HCT116 (cell line): ENCODE measurements at regions not wholly inside any gene's neighbourhood (a gene's known extent, or its start where the extent isn't known, plus 50 kb on each side); places are given as distances from the start of the nearest gene placed in this dataset.

Source experiments
- ATAC-seq: fragments of 200-7000 bp; cut with Tn5 transposase; 2 replicates; pipeline ENCODE4 v1.9.1; 2020; ENCODE audit warnings: mild to moderate bottlenecking, moderate library complexity
- BruUV-seq: library from RNA; stranded (reverse); fragments of 400-500 nt; replicated peaks from 2 replicates; lab custom pipeline; 2021; lab: Mats Ljungman, UMichigan
- CTCF ChIA-PET: fragments of 300-600 bp; sonication (Branson Sonifier 250); formaldehyde crosslinking; loops from one replicate; lab custom pipeline; 2021; ENCODE audit warnings: antibody characterized with exemption; lab: Charles Lee
- POLR2A ChIA-PET: fragments of 300-600, 350-600 bp; sonication (Branson Sonifier 250); formaldehyde crosslinking; loops from one replicate; lab custom pipeline; 2021; ENCODE audit warnings: antibody characterized with exemption; lab: Charles Lee
- RAD21 ChIA-PET, 2 experiments: fragments of 300-600 bp; sonication (Branson Sonifier 250); formaldehyde crosslinking; loops; one replicate each; lab custom pipeline; 2023; ENCODE audit warnings: low total read pairs in 2 of 2; ENCODE audit not compliant: uncharacterized antibody in 2 of 2, unreplicated experiment in 2 of 2, low non-redundant PET in 1 of 2; lab: Charles Lee
- DNase-seq: peaks from one replicate; pipeline ENCODE4 v3.0.0-alpha.2; 2010; ENCODE audit warnings: low read depth, low spot score
- H2AFZ ChIP-seq: fragments of 200-600 bp; shearing (Covaris generic), sonication (generic); 2 replicates; pipeline ENCODE4 v1.6.1; 2017; ENCODE audit warnings: low read depth, mixed run types, mixed read lengths, antibody characterized with exemption, low read length; ENCODE audit not compliant: poor library complexity, severe bottlenecking
- H3K27ac ChIP-seq: 2 replicates; pipeline ENCODE4 v1.5.1; 2012; ENCODE audit warnings: low read depth, low read length
- H3K27me3 ChIP-seq: fragments of 200-600 bp; sonication (generic); 2 replicates; pipeline ENCODE4 v1.6.1; 2016; ENCODE audit warnings: mixed run types, low read length, mixed read lengths; ENCODE audit not compliant: insufficient read depth
- H3K36me3 ChIP-seq, 2 experiments: fragments of 200-500 bp in 1 of 2; fragments of 200-600 bp in 1 of 2; sonication (Bioruptor generic) in 1 of 2; sonication (generic) in 1 of 2; 2 replicates each; pipeline versions ENCODE4 v1.5.1 to v1.6.1; 2014 to 2016; ENCODE audit warnings: low read length in 2 of 2, inconsistent platforms in 1 of 2, mixed read lengths in 1 of 2, mixed run types in 1 of 2; ENCODE audit not compliant: insufficient read depth in 2 of 2, control insufficient read depth in 1 of 2
- H3K4me1 ChIP-seq, 2 experiments: fragments of 200-600 bp in 1 of 2; sonication (generic) in 1 of 2; 2 replicates each; pipeline versions ENCODE4 v1.5.1 to v1.6.1; 2012 to 2017; ENCODE audit warnings: low read length in 2 of 2, inconsistent platforms in 1 of 2, mild to moderate bottlenecking in 1 of 2, mixed read lengths in 1 of 2, mixed run types in 1 of 2, moderate library complexity in 1 of 2; ENCODE audit not compliant: insufficient read depth in 2 of 2, control insufficient read depth in 1 of 2
- H3K4me2 ChIP-seq: fragments of 200-600 bp; sonication (generic); 2 replicates; pipeline ENCODE4 v1.6.1; 2017; ENCODE audit warnings: mixed run types, low read length, mixed read lengths
- H3K4me3 ChIP-seq, 2 experiments: fragments of 200-600 bp in 1 of 2; sonication (generic) in 1 of 2; replicated peaks in 1 of 2; 2 replicates each; pipeline ENCODE4 v1.5.1; 2011 to 2016; ENCODE audit warnings: low read length in 2 of 2, control low read depth in 1 of 2, low read depth in 1 of 2, mild to moderate bottlenecking in 1 of 2, mixed read lengths in 1 of 2, mixed run types in 1 of 2
- H3K79me2 ChIP-seq: fragments of 200-600 bp; sonication (generic); 2 replicates; pipeline ENCODE4 v1.6.1; 2017; ENCODE audit warnings: mild to moderate bottlenecking, mixed run types, low read length, moderate library complexity, mixed read lengths; ENCODE audit not compliant: insufficient read depth
- H3K9ac ChIP-seq: fragments of 200-600 bp; sonication (generic); 2 replicates; pipeline ENCODE4 v1.6.1; 2016; ENCODE audit warnings: low read length, mixed read lengths
- H3K9me2 ChIP-seq: fragments of 200-600 bp; sonication (generic), shearing (Covaris generic); 2 replicates; pipeline ENCODE4 v1.6.1; 2017; ENCODE audit warnings: mixed run types, mild to moderate bottlenecking, moderate library complexity; ENCODE audit not compliant: insufficient read depth
- H3K9me3 ChIP-seq, 2 experiments: fragments of 200-500 bp in 1 of 2; fragments of 200-600 bp in 1 of 2; sonication (Bioruptor generic) in 1 of 2; sonication (generic) in 1 of 2; 2 replicates each; pipeline ENCODE4 v1.6.1; 2014 to 2017; ENCODE audit warnings: low read length in 2 of 2, mixed read lengths in 2 of 2, inconsistent platforms in 1 of 2, low read depth in 1 of 2, mild to moderate bottlenecking in 1 of 2, mixed run types in 1 of 2, moderate library complexity in 1 of 2; ENCODE audit not compliant: control insufficient read depth in 1 of 2, insufficient read depth in 1 of 2
- H4K20me1 ChIP-seq: fragments of 200-600 bp; sonication (generic), shearing (Covaris generic); 2 replicates; pipeline ENCODE4 v1.6.1; 2017; ENCODE audit warnings: mixed run types, mild to moderate bottlenecking, moderate library complexity; ENCODE audit not compliant: insufficient read depth
- CBX3 ChIP-seq: IDR thresholded peaks from 2 replicates; pipeline ENCODE4 v1.6.1; 2012; ENCODE audit warnings: low read depth
- CEBPB ChIP-seq: IDR thresholded peaks from 2 replicates; pipeline ENCODE4 v1.6.1; 2012; ENCODE audit warnings: low read depth
- CTCF ChIP-seq, 3 experiments: fragments of 200-600 bp in 1 of 3; sonication (generic) in 1 of 3; IDR thresholded peaks in 2 of 3; conservative IDR thresholded peaks in 1 of 3; 2 replicates each; pipeline ENCODE4 v1.5.1; 2012 to 2017; ENCODE audit warnings: low read depth in 2 of 3, low read length in 2 of 3, antibody characterized with exemption in 1 of 3, borderline replicate concordance in 1 of 3, control low read depth in 1 of 3, mild to moderate bottlenecking in 1 of 3, mixed read lengths in 1 of 3, mixed run types in 1 of 3, moderate library complexity in 1 of 3; ENCODE audit not compliant: insufficient read depth in 1 of 3
- ELF1 ChIP-seq: IDR thresholded peaks from 2 replicates; pipeline ENCODE4 v1.6.1; 2012; ENCODE audit warnings: low read depth, borderline replicate concordance
- FOSL1 ChIP-seq: IDR thresholded peaks from 2 replicates; pipeline ENCODE4 v1.6.1; 2012; ENCODE audit warnings: low read depth
- JUND ChIP-seq: IDR thresholded peaks from 2 replicates; pipeline ENCODE4 v1.6.1; 2012
- POLR2AphosphoS5 ChIP-seq: IDR thresholded peaks from 2 replicates; pipeline ENCODE4 v1.6.1; 2011; ENCODE audit warnings: mild to moderate bottlenecking, low read depth, low read length, moderate library complexity
- RAD21 ChIP-seq: IDR thresholded peaks from 2 replicates; pipeline ENCODE4 v1.6.1; 2012; ENCODE audit warnings: low read depth, mild to moderate bottlenecking
- REST ChIP-seq: IDR thresholded peaks from 2 replicates; pipeline ENCODE4 v1.6.1; 2012; ENCODE audit warnings: low read depth
- SIN3A ChIP-seq: IDR thresholded peaks from 2 replicates; pipeline ENCODE4 v1.6.1; 2012; ENCODE audit warnings: low read depth
- SP1 ChIP-seq: IDR thresholded peaks from 2 replicates; pipeline ENCODE4 v1.6.1; 2012; ENCODE audit warnings: low read depth
- ZNF274 ChIP-seq: fragments of 200-500 bp; sonication (Bioruptor generic); IDR thresholded peaks from 2 replicates; pipeline ENCODE4 v1.6.1; 2014; ENCODE audit warnings: mild to moderate bottlenecking, low read depth, low read length, inconsistent platforms
- intact Hi-C: fragments of 100-400 bp; cut with micrococcal nuclease; formaldehyde crosslinking; loops from 2 replicates; pipeline ENCODE4 v1.10.0; 2022

GRCh38 chr4:20075248-20075871, 176.3 kb upstream of the SLIT2 start:
- TF ChIP-seq RAD21 (no peak), POLR2AphosphoS5 (no peak), JUND (no peak), CTCF (IDR thresholded peaks at IDR 0.05 in 2 of 3, conservative IDR thresholded peaks at IDR 0.05 in 1 of 3; ENCODE audit: borderline replicate concordance in 1 of 3, insufficient read depth in 1 of 3, low read depth in 2 of 3, low read length in 2 of 3) (no peak), SP1 (no peak), ZNF274 (no peak), CEBPB (no peak), FOSL1 (no peak)
- Histone ChIP-seq H3K9me2 (no peaks in the 10 kb centered on the region), H3K4me1 (no peaks in the 10 kb centered on the region), H3K79me2 (no peaks in the 10 kb centered on the region), H3K27me3 (no peaks in the 10 kb centered on the region), H3K36me3 (no peaks in the 10 kb centered on the region), H3K9me3 (no peaks in the 10 kb centered on the region), H3K27ac (no peak overlapping the region), H3K9ac (no peak overlapping the region), H3K4me2 (no peak overlapping the region), H2AFZ (no peak overlapping the region), H4K20me1 (no peaks in the 10 kb centered on the region), H3K4me3 (no peak overlapping the region)
- no TSS peak for BruUV-seq
- POLR2A ChIA-PET, result no interaction called here
- RAD21 ChIA-PET, result no interaction called here
- intact Hi-C loops, result no loop called here
- CTCF ChIA-PET, result no interaction called here
- ATAC-seq, result no peak
- no peak for DNase-seq

- TF ChIP-seq SP1 (no peak), JUND (no peak), ELF1 (no peak), CBX3 (no peak), REST (no peak), SIN3A (no peak)
Measured at GRCh38 chr4:20074450-20074849, 177.3 kb upstream of the SLIT2 start.

More at GRCh38 chr4:20074450-20074849, 177.3 kb upstream of the SLIT2 start:
- Histone ChIP-seq H2AFZ (no peak overlapping the region), H3K79me2 (no peaks in the 10 kb centered on the region), H3K4me3 (no peak overlapping the region), H3K27me3 (no peaks in the 10 kb centered on the region), H3K4me1 (no peaks in the 10 kb centered on the region), H3K9me3 (no peaks in the 10 kb centered on the region), H3K9me2 (no peaks in the 10 kb centered on the region), H4K20me1 (no peaks in the 10 kb centered on the region), H3K27ac (no peak overlapping the region), H3K4me2 (no peak overlapping the region), H3K36me3 (no peaks in the 10 kb centered on the region), H3K9ac (no peak overlapping the region)
- CTCF ChIA-PET, result no interaction called here
- BruUV-seq, result no TSS peak
- ATAC-seq (no peak), DNase-seq (no peak)
- POLR2A ChIA-PET, result no interaction called here
- RAD21 ChIA-PET, result no interaction called here
- intact Hi-C loops, result no loop called here
